GM12878 (cell line): ENCODE measurements at regions not wholly inside any gene's neighbourhood (a gene's known extent, or its start where the extent isn't known, plus 50 kb on each side); places are given as distances from the start of the nearest gene placed in this dataset.

Experiments
- ATAC-seq: fragments of 200-7000 bp; cut with Tn5 transposase; 3 replicates; pipeline ENCODE4 v1.9.1; 2020; ENCODE audit warnings: mild to moderate bottlenecking, moderate library complexity
- BruUV-seq: library from RNA; stranded (reverse); fragments of 400-500 nt; replicated peaks from 2 replicates; lab custom pipeline; 2021; lab: Mats Ljungman, UMichigan
- CTCF ChIA-PET: fragments of 300-600 bp; sonication (Branson Sonifier 250); formaldehyde crosslinking; extraction: SDS; loops from one replicate; lab custom pipeline; 2021; ENCODE audit warnings: inconsistent platforms; lab: Yijun Ruan, JAX
- POLR2A ChIA-PET: fragments of 350-600 bp; formaldehyde crosslinking; extraction: SDS; loops from one replicate; lab custom pipeline; 2021; ENCODE audit warnings: inconsistent platforms; lab: Charles Lee
- RAD21 ChIA-PET: fragments of 300-600 bp; sonication (Branson Sonifier 250); formaldehyde crosslinking; loops from one replicate; lab custom pipeline; 2023; ENCODE audit warnings: antibody characterized with exemption; ENCODE audit not compliant: unreplicated experiment; lab: Charles Lee
- SMC1A ChIA-PET: fragments of 300-600 bp; sonication (Branson Sonifier 250); formaldehyde crosslinking; loops from one replicate; lab custom pipeline; 2023; ENCODE audit not compliant: unreplicated experiment, uncharacterized antibody; lab: Charles Lee
- DNase-seq: peaks from one replicate; pipeline ENCODE4 v3.0.0-alpha.2; 2011; ENCODE audit warnings: low read depth, low spot score
- FAIRE-seq: peaks from 3 replicates; lab custom pipeline; 2011; peaks lifted over from hg19 to GRCh38; lab: Jason Lieb, UNC
- H2AFZ ChIP-seq: 2 replicates; pipeline ENCODE4 v1.6.0; 2011; ENCODE audit warnings: low read depth, low read length, control low read depth; ENCODE audit not compliant: control insufficient read depth
- H3K27ac ChIP-seq: 2 replicates; pipeline ENCODE4 v1.5.1; 2011; ENCODE audit warnings: control low read depth; ENCODE audit not compliant: control insufficient read depth, insufficient read depth
- H3K27me3 ChIP-seq, 2 experiments: replicated peaks in 1 of 2; 2 replicates each; pipeline versions ENCODE4 v1.6.0 to v1.6.1; 2011; ENCODE audit warnings: low read length in 1 of 2; ENCODE audit not compliant: control insufficient read depth in 2 of 2, insufficient read depth in 2 of 2
- H3K36me3 ChIP-seq, 2 experiments: 2 replicates each; pipeline ENCODE4 v1.5.1; 2011; ENCODE audit warnings: low read length in 1 of 2; ENCODE audit not compliant: control insufficient read depth in 2 of 2, insufficient read depth in 2 of 2
- H3K4me1 ChIP-seq: 2 replicates; pipeline ENCODE4 v1.6.1; 2011; ENCODE audit warnings: mild to moderate bottlenecking, low read length, moderate library complexity, mixed read lengths; ENCODE audit not compliant: control insufficient read depth, insufficient read depth
- H3K4me2 ChIP-seq: 2 replicates; pipeline ENCODE4 v1.6.0; 2011; ENCODE audit warnings: control low read depth; ENCODE audit not compliant: control insufficient read depth, insufficient read depth
- H3K4me3 ChIP-seq: fragments of 200-600 bp; sonication (generic); 2 replicates; pipeline ENCODE4 v1.5.1; 2016
- H3K79me2 ChIP-seq: 2 replicates; pipeline ENCODE4 v1.6.0; 2011; ENCODE audit warnings: low read length; ENCODE audit not compliant: control insufficient read depth, insufficient read depth
- H3K9ac ChIP-seq: 2 replicates; pipeline ENCODE4 v1.8.0; 2011; ENCODE audit warnings: low read length, control low read depth, mixed read lengths; ENCODE audit not compliant: control insufficient read depth, insufficient read depth
- H3K9me3 ChIP-seq: replicated peaks from 3 replicates; pipeline ENCODE4 v1.5.1; 2011; ENCODE audit warnings: mild to moderate bottlenecking, low read length; ENCODE audit not compliant: control insufficient read depth, insufficient read depth
- H4K20me1 ChIP-seq: 2 replicates; pipeline ENCODE4 v1.6.0; 2011; ENCODE audit not compliant: control insufficient read depth, insufficient read depth
- ATF7 ChIP-seq: fragments of 450-650 bp; IDR thresholded peaks from 2 replicates; pipeline ENCODE4 v1.6.1; 2016; ENCODE audit warnings: low read depth, mild to moderate bottlenecking
- CBFB ChIP-seq: IDR thresholded peaks from 2 replicates; pipeline ENCODE4 v1.6.1; 2016; ENCODE audit warnings: antibody characterized with exemption, low read depth
- CREB1 ChIP-seq: IDR thresholded peaks from 2 replicates; pipeline ENCODE4 v1.6.1; 2012; ENCODE audit warnings: low read depth, mild to moderate bottlenecking, inconsistent platforms
- ESRRA ChIP-seq: IDR thresholded peaks from 2 replicates; pipeline ENCODE4 v1.6.1; 2012; ENCODE audit warnings: mild to moderate bottlenecking, low read length, improper control_type of control experiment
- IRF4 ChIP-seq: IDR thresholded peaks from 2 replicates; pipeline ENCODE4 v1.6.1; 2011; ENCODE audit warnings: low read depth, low read length
- JUNB ChIP-seq: IDR thresholded peaks from 2 replicates; pipeline ENCODE4 v1.6.1; 2016; ENCODE audit warnings: antibody characterized with exemption, mild to moderate bottlenecking
- KAT2A ChIP-seq: conservative IDR thresholded peaks from 2 replicates; pipeline ENCODE4 v1.6.1; 2011; ENCODE audit warnings: low read depth, low read length; ENCODE audit not compliant: control insufficient read depth
- MTA3 ChIP-seq: IDR thresholded peaks from 2 replicates; pipeline ENCODE4 v1.6.1; 2012; ENCODE audit warnings: low read length, inconsistent platforms, borderline replicate concordance
- POLR2A ChIP-seq: IDR thresholded peaks from 2 replicates; pipeline ENCODE4 v1.6.1; 2011; ENCODE audit warnings: low read depth, mild to moderate bottlenecking, low read length
- RUNX3 ChIP-seq: IDR thresholded peaks from 2 replicates; pipeline ENCODE4 v1.6.1; 2012; ENCODE audit warnings: low read length, inconsistent platforms
- SIX5 ChIP-seq: IDR thresholded peaks from 2 replicates; pipeline ENCODE4 v1.6.1; 2011; ENCODE audit warnings: mild to moderate bottlenecking, low read depth, low read length, moderate library complexity; ENCODE audit not compliant: severe bottlenecking
- SKIL ChIP-seq: fragments of 450-650 bp; IDR thresholded peaks from 2 replicates; pipeline ENCODE4 v1.6.1; 2017; ENCODE audit warnings: mild to moderate bottlenecking, low read depth, inconsistent platforms; ENCODE audit not compliant: poor library complexity, severe bottlenecking
- SMAD1 ChIP-seq: fragments of 450-650 bp; IDR thresholded peaks from 2 replicates; pipeline ENCODE4 v1.6.1; 2018; ENCODE audit warnings: mild to moderate bottlenecking, low read depth; ENCODE audit not compliant: partially characterized antibody
- SP1 ChIP-seq: IDR thresholded peaks from one replicate; pipeline ENCODE4 v1.6.1; 2011; ENCODE audit warnings: low read depth, low read length
- SREBF2 ChIP-seq: IDR thresholded peaks from 2 replicates; pipeline ENCODE4 v1.6.1; 2012; ENCODE audit warnings: mild to moderate bottlenecking, low read length
- STAT1 ChIP-seq: fragments of 450-650 bp; conservative IDR thresholded peaks from 2 replicates; pipeline ENCODE4 v1.6.1; 2014; ENCODE audit warnings: antibody characterized with exemption, mild to moderate bottlenecking
- TCF7 ChIP-seq: IDR thresholded peaks from 2 replicates; pipeline ENCODE4 v1.6.1; 2014; ENCODE audit warnings: antibody characterized with exemption, borderline replicate concordance
- WGBS: methylation state at CpG from one replicate; pipeline ENCODE4 v1.1.6; 2016; ENCODE audit warnings: low lambda C conversion rate; ENCODE audit not compliant: insufficient replicate concordance, insufficient coverage; ENCODE audit errors: missing lambda C conversion rate; 5-methylcytosine and 5-hydroxymethylcytosine counted together
- in situ Hi-C: fragments of 300-500 bp; cut with MboI; formaldehyde crosslinking; loops from 9 replicates; pipeline ENCODE4 v1.14.3; 2018; ENCODE audit warnings: mixed read lengths
- intact Hi-C: fragments of 100-400 bp; cut with micrococcal nuclease; formaldehyde crosslinking; loops from one replicate; pipeline ENCODE4 v1.14.2; 2022; ENCODE audit not compliant: unreplicated experiment
- TF ChIP-seq, protein P1 (sequence below): fragments of 450-650 bp; IDR thresholded peaks from 2 replicates; pipeline ENCODE4 v1.6.1; 2017; ENCODE audit warnings: low read depth, mild to moderate bottlenecking, moderate library complexity

DNA sequence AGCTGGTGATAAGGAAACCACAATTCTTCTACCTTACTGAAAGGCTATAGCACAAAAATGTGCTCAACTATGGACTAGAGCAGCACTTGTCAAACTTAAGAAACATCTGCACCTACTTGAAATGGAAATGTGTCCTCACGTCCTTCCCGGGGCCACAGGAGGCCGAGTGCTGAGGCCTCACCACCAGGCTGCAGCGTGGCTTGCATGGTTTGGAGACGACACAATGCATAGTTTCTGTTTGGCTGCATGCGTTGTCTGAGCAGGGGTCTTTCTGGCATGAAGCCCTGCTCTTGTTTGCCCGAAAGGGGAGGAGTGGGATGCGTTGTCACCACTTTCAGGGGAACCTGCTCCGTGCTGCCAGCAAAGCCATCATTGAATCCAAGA, 228.8 kb downstream of the TTLL2 start:
- ChIA-PET RAD21 (no interaction called here), POLR2A (no interaction called here), CTCF (no interaction called here), SMC1A (no interaction called here)
- 54% methylated on average over 9 of the region's 9 CpGs for WGBS
- in situ Hi-C loops: no loop called here
- FAIRE-seq (no peak), ATAC-seq (no peak)
- no peaks in the 10 kb centered on the region for H3K4me1 ChIP-seq
- no peaks in the 10 kb centered on the region for H3K9me3 ChIP-seq
- TF ChIP-seq JUNB (no peak), KAT2A (no peak), CREB1 (no peak), TCF7 (no peak), MTA3 (no peak), CBFB (no peak)
- TF ChIP-seq, protein P1, sequence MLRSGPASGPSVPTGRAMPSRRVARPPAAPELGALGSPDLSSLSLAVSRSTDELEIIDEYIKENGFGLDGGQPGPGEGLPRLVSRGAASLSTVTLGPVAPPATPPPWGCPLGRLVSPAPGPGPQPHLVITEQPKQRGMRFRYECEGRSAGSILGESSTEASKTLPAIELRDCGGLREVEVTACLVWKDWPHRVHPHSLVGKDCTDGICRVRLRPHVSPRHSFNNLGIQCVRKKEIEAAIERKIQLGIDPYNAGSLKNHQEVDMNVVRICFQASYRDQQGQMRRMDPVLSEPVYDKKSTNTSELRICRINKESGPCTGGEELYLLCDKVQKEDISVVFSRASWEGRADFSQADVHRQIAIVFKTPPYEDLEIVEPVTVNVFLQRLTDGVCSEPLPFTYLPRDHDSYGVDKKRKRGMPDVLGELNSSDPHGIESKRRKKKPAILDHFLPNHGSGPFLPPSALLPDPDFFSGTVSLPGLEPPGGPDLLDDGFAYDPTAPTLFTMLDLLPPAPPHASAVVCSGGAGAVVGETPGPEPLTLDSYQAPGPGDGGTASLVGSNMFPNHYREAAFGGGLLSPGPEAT: no peak
- TF ChIP-seq, all 136 proteins: peak for 0
- H3K4me2 ChIP-seq: no peak overlapping the region
- no peak overlapping the region for H3K9ac ChIP-seq
- H4K20me1 ChIP-seq: no peaks in the 10 kb centered on the region
- intact Hi-C loops: loop anchor here (5.0 kb wide), 1 partner anchor 359 kb away; no protein-coding TSS in a partner anchor
- no peak overlapping the region for H2AFZ ChIP-seq
- no peak overlapping the region for H3K27ac ChIP-seq
- H3K4me3 ChIP-seq: no peak overlapping the region
- H3K79me2 ChIP-seq: no peaks in the 10 kb centered on the region
- no peak for DNase-seq
- no peaks in the 10 kb centered on the region for H3K27me3 ChIP-seq
- no peaks in the 10 kb centered on the region for H3K36me3 ChIP-seq
- BruUV-seq: no TSS peak

DNA sequence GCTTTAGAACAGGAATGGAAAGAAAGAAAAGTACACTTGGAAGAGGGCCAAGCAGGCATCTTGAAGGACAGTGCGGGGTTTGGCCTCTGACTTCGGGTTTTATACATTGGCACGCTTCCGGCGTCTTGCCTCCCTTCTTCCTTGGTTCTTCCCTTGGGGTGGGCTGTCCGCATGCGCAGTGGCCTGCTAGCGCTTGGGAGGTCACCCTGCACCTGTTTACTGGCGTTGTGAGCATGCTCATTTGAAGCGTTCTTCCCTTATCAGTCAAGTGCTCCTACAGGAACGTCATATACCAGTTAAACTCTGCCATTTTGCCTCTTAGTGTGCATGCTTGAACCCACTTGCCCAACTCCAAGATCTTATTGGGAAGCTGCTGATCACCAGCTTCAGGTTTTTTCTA, 230.0 kb downstream of the TTLL2 start:
- ChIA-PET SMC1A (no interaction called here), RAD21 (no interaction called here), CTCF (no interaction called here), POLR2A (no interaction called here)
- DNase-seq (no peak), FAIRE-seq (no peak), ATAC-seq (no peak)
- Histone ChIP-seq H3K9ac (no peak overlapping the region), H3K27me3 (no peaks in the 10 kb centered on the region), H3K9me3 (no peaks in the 10 kb centered on the region), H4K20me1 (no peaks in the 10 kb centered on the region), H3K36me3 (no peaks in the 10 kb centered on the region), H3K4me2 (no peak overlapping the region), H3K4me3 (no peak overlapping the region), H2AFZ (no peak overlapping the region), H3K27ac (no peak overlapping the region), H3K79me2 (no peaks in the 10 kb centered on the region), H3K4me1 (no peaks in the 10 kb centered on the region)
- no TSS peak for BruUV-seq
- 82% methylated on average over 11 of the region's 11 CpGs for WGBS
- in situ Hi-C loops: no loop called here
- intact Hi-C loops: loop anchor here (5.0 kb wide), 1 partner anchor 357 kb away; no protein-coding TSS in a partner anchor
- TF ChIP-seq STAT1 (no peak), SKIL (no peak), RUNX3 (no peak), SREBF2 (no peak), SIX5 (no peak), POLR2A (no peak), SMAD1 (no peak), SP1 (no peak), ATF7 (no peak), ESRRA (no peak), IRF4 (no peak)
